ENCODE measurements at regions not wholly inside any gene's neighbourhood (a gene's known extent, or its start where the extent isn't known, plus 50 kb on each side); places are given as distances from the start of the nearest gene placed in this dataset.

DNA sequence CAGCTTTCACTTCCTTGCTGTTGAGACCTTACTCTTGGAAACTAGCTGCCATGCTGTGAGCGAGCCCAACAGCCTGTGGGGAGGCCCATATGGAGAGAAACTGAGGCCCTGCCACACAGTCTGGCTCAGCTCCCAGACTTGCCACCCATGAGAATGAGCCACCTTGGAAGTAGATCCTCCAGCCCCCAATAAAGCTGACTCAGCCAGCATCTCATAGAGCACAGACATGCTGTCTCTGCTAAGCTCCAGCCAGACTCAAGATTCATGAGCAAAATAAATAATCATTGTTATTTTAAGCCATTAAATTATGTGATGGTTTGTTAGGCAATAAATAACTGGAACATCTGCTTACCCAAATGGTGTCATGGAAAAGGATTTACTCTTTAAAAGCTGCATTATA, 53.6 kb upstream of the DDX18 start:
- TF ChIP-seq BRCA1 (IDR thresholded peaks at IDR 0.05; ENCODE audit: low read depth, low read length) (no peak), CHD2 (IDR thresholded peaks at IDR 0.05; ENCODE audit: low read length) (no peak), POLR2A (IDR thresholded peaks at IDR 0.05; ENCODE audit: control extremely low read depth in 1 of 2, low read depth in 2 of 2, low read length in 2 of 2) (no peak), EZH2 (IDR thresholded peaks at IDR 0.05; ENCODE audit: low read depth, low read length, severe bottlenecking) (no peak), CREB1 (IDR thresholded peaks at IDR 0.05) (no peak), CHD1 (IDR thresholded peaks at IDR 0.05; ENCODE audit: low read depth, low read length) (no peak), POLR2AphosphoS5 (IDR thresholded peaks at IDR 0.05; ENCODE audit: low read depth, low read length) (no peak), TEAD4 (IDR thresholded peaks at IDR 0.05; ENCODE audit: low read depth, low read length) (no peak), RFX5 (IDR thresholded peaks at IDR 0.05; ENCODE audit: borderline replicate concordance, low read depth, low read length) (no peak), HDAC2 (IDR thresholded peaks at IDR 0.05; ENCODE audit: borderline replicate concordance in 1 of 2, low read depth in 2 of 2, low read length in 2 of 2) (no peak), EGR1 (IDR thresholded peaks at IDR 0.05; ENCODE audit: borderline replicate concordance, low read depth, low read length) (no peak), SIX5 (IDR thresholded peaks at IDR 0.05; ENCODE audit: low read depth, low read length) (no peak)
- TF ChIP-seq, protein P1, sequence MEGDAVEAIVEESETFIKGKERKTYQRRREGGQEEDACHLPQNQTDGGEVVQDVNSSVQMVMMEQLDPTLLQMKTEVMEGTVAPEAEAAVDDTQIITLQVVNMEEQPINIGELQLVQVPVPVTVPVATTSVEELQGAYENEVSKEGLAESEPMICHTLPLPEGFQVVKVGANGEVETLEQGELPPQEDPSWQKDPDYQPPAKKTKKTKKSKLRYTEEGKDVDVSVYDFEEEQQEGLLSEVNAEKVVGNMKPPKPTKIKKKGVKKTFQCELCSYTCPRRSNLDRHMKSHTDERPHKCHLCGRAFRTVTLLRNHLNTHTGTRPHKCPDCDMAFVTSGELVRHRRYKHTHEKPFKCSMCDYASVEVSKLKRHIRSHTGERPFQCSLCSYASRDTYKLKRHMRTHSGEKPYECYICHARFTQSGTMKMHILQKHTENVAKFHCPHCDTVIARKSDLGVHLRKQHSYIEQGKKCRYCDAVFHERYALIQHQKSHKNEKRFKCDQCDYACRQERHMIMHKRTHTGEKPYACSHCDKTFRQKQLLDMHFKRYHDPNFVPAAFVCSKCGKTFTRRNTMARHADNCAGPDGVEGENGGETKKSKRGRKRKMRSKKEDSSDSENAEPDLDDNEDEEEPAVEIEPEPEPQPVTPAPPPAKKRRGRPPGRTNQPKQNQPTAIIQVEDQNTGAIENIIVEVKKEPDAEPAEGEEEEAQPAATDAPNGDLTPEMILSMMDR (IDR thresholded peaks at IDR 0.05; ENCODE audit: control extremely low read depth in 1 of 3, insufficient read depth in 1 of 3, low read depth in 1 of 3, low read length in 3 of 3): no peak
- TF ChIP-seq, protein P2, sequence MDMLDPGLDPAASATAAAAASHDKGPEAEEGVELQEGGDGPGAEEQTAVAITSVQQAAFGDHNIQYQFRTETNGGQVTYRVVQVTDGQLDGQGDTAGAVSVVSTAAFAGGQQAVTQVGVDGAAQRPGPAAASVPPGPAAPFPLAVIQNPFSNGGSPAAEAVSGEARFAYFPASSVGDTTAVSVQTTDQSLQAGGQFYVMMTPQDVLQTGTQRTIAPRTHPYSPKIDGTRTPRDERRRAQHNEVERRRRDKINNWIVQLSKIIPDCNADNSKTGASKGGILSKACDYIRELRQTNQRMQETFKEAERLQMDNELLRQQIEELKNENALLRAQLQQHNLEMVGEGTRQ (IDR thresholded peaks at IDR 0.05; ENCODE audit: low read length): no peak
